HCT116 (cell line): ENCODE measurements at regions not wholly inside any gene's neighbourhood (a gene's known extent, or its start where the extent isn't known, plus 50 kb on each side); places are given as distances from the start of the nearest gene placed in this dataset.

Experiments
- ATAC-seq: fragments of 200-7000 bp; cut with Tn5 transposase; 2 replicates; pipeline ENCODE4 v1.9.1; 2020; ENCODE audit warnings: mild to moderate bottlenecking, moderate library complexity
- BruUV-seq: library from RNA; stranded (reverse); fragments of 400-500 nt; replicated peaks from 2 replicates; lab custom pipeline; 2021; lab: Mats Ljungman, UMichigan
- CTCF ChIA-PET: fragments of 300-600 bp; sonication (Branson Sonifier 250); formaldehyde crosslinking; loops from one replicate; lab custom pipeline; 2021; ENCODE audit warnings: antibody characterized with exemption; lab: Charles Lee
- POLR2A ChIA-PET: fragments of 300-600, 350-600 bp; sonication (Branson Sonifier 250); formaldehyde crosslinking; loops from one replicate; lab custom pipeline; 2021; ENCODE audit warnings: antibody characterized with exemption; lab: Charles Lee
- RAD21 ChIA-PET, 2 experiments: fragments of 300-600 bp; sonication (Branson Sonifier 250); formaldehyde crosslinking; loops; one replicate each; lab custom pipeline; 2023; ENCODE audit warnings: low total read pairs in 2 of 2; ENCODE audit not compliant: uncharacterized antibody in 2 of 2, unreplicated experiment in 2 of 2, low non-redundant PET in 1 of 2; lab: Charles Lee
- DNase-seq: peaks from one replicate; pipeline ENCODE4 v3.0.0-alpha.2; 2010; ENCODE audit warnings: low read depth, low spot score
- H2AFZ ChIP-seq: fragments of 200-600 bp; shearing (Covaris generic), sonication (generic); 2 replicates; pipeline ENCODE4 v1.6.1; 2017; ENCODE audit warnings: low read depth, mixed run types, mixed read lengths, antibody characterized with exemption, low read length; ENCODE audit not compliant: poor library complexity, severe bottlenecking
- H3K27ac ChIP-seq: 2 replicates; pipeline ENCODE4 v1.5.1; 2012; ENCODE audit warnings: low read depth, low read length
- H3K27me3 ChIP-seq: fragments of 200-600 bp; sonication (generic); 2 replicates; pipeline ENCODE4 v1.6.1; 2016; ENCODE audit warnings: mixed run types, low read length, mixed read lengths; ENCODE audit not compliant: insufficient read depth
- H3K36me3 ChIP-seq, 2 experiments: fragments of 200-500 bp in 1 of 2; fragments of 200-600 bp in 1 of 2; sonication (Bioruptor generic) in 1 of 2; sonication (generic) in 1 of 2; 2 replicates each; pipeline versions ENCODE4 v1.5.1 to v1.6.1; 2014 to 2016; ENCODE audit warnings: low read length in 2 of 2, inconsistent platforms in 1 of 2, mixed read lengths in 1 of 2, mixed run types in 1 of 2; ENCODE audit not compliant: insufficient read depth in 2 of 2, control insufficient read depth in 1 of 2
- H3K4me1 ChIP-seq, 2 experiments: fragments of 200-600 bp in 1 of 2; sonication (generic) in 1 of 2; 2 replicates each; pipeline versions ENCODE4 v1.5.1 to v1.6.1; 2012 to 2017; ENCODE audit warnings: low read length in 2 of 2, inconsistent platforms in 1 of 2, mild to moderate bottlenecking in 1 of 2, mixed read lengths in 1 of 2, mixed run types in 1 of 2, moderate library complexity in 1 of 2; ENCODE audit not compliant: insufficient read depth in 2 of 2, control insufficient read depth in 1 of 2
- H3K4me2 ChIP-seq: fragments of 200-600 bp; sonication (generic); 2 replicates; pipeline ENCODE4 v1.6.1; 2017; ENCODE audit warnings: mixed run types, low read length, mixed read lengths
- H3K4me3 ChIP-seq, 2 experiments: fragments of 200-600 bp in 1 of 2; sonication (generic) in 1 of 2; replicated peaks in 1 of 2; 2 replicates each; pipeline ENCODE4 v1.5.1; 2011 to 2016; ENCODE audit warnings: low read length in 2 of 2, control low read depth in 1 of 2, low read depth in 1 of 2, mild to moderate bottlenecking in 1 of 2, mixed read lengths in 1 of 2, mixed run types in 1 of 2
- H3K79me2 ChIP-seq: fragments of 200-600 bp; sonication (generic); 2 replicates; pipeline ENCODE4 v1.6.1; 2017; ENCODE audit warnings: mild to moderate bottlenecking, mixed run types, low read length, moderate library complexity, mixed read lengths; ENCODE audit not compliant: insufficient read depth
- H3K9ac ChIP-seq: fragments of 200-600 bp; sonication (generic); 2 replicates; pipeline ENCODE4 v1.6.1; 2016; ENCODE audit warnings: low read length, mixed read lengths
- H3K9me2 ChIP-seq: fragments of 200-600 bp; sonication (generic), shearing (Covaris generic); 2 replicates; pipeline ENCODE4 v1.6.1; 2017; ENCODE audit warnings: mixed run types, mild to moderate bottlenecking, moderate library complexity; ENCODE audit not compliant: insufficient read depth
- H3K9me3 ChIP-seq, 2 experiments: fragments of 200-500 bp in 1 of 2; fragments of 200-600 bp in 1 of 2; sonication (Bioruptor generic) in 1 of 2; sonication (generic) in 1 of 2; 2 replicates each; pipeline ENCODE4 v1.6.1; 2014 to 2017; ENCODE audit warnings: low read length in 2 of 2, mixed read lengths in 2 of 2, inconsistent platforms in 1 of 2, low read depth in 1 of 2, mild to moderate bottlenecking in 1 of 2, mixed run types in 1 of 2, moderate library complexity in 1 of 2; ENCODE audit not compliant: control insufficient read depth in 1 of 2, insufficient read depth in 1 of 2
- H4K20me1 ChIP-seq: fragments of 200-600 bp; sonication (generic), shearing (Covaris generic); 2 replicates; pipeline ENCODE4 v1.6.1; 2017; ENCODE audit warnings: mixed run types, mild to moderate bottlenecking, moderate library complexity; ENCODE audit not compliant: insufficient read depth
- CBX3 ChIP-seq: IDR thresholded peaks from 2 replicates; pipeline ENCODE4 v1.6.1; 2012; ENCODE audit warnings: low read depth
- EZH2 ChIP-seq: fragments of 200-600 bp; sonication (generic); IDR thresholded peaks from 2 replicates; pipeline ENCODE4 v1.6.1; 2017; ENCODE audit warnings: antibody characterized with exemption, mixed run types
- EZH2phosphoT487 ChIP-seq: fragments of 200-600 bp; IDR thresholded peaks from 2 replicates; pipeline ENCODE4 v1.6.1; 2018; ENCODE audit warnings: antibody characterized with exemption, borderline replicate concordance
- JUND ChIP-seq: IDR thresholded peaks from 2 replicates; pipeline ENCODE4 v1.6.1; 2012
- POLR2A ChIP-seq: IDR thresholded peaks from 2 replicates; pipeline ENCODE4 v1.7.0; 2011; ENCODE audit warnings: borderline replicate concordance; ENCODE audit not compliant: insufficient read depth, insufficient read length; ENCODE audit errors: extremely low read depth
- RAD21 ChIP-seq: IDR thresholded peaks from 2 replicates; pipeline ENCODE4 v1.6.1; 2012; ENCODE audit warnings: low read depth, mild to moderate bottlenecking
- SIN3A ChIP-seq: IDR thresholded peaks from 2 replicates; pipeline ENCODE4 v1.6.1; 2012; ENCODE audit warnings: low read depth
- SP1 ChIP-seq: IDR thresholded peaks from 2 replicates; pipeline ENCODE4 v1.6.1; 2012; ENCODE audit warnings: low read depth
- TCF7L2 ChIP-seq: IDR thresholded peaks from 2 replicates; pipeline ENCODE4 v1.7.0; 2011; ENCODE audit warnings: borderline replicate concordance, inconsistent platforms; ENCODE audit not compliant: insufficient read depth, insufficient read length; ENCODE audit errors: extremely low read depth
- YY1 ChIP-seq: IDR thresholded peaks from 2 replicates; pipeline ENCODE4 v1.6.1; 2011; ENCODE audit warnings: low read length, low read depth, moderate library complexity, mild to moderate bottlenecking; ENCODE audit not compliant: insufficient replicate concordance; ENCODE audit errors: extremely low read depth
- ZFX ChIP-seq: fragments of 450-650 bp; IDR thresholded peaks from 2 replicates; pipeline ENCODE4 v1.6.1; 2017
- intact Hi-C: fragments of 100-400 bp; cut with micrococcal nuclease; formaldehyde crosslinking; loops from 2 replicates; pipeline ENCODE4 v1.10.0; 2022
- TF ChIP-seq, protein P1 (sequence below): IDR thresholded peaks from 2 replicates; pipeline ENCODE4 v1.6.1; 2012
- TF ChIP-seq, protein P2 (sequence below): IDR thresholded peaks from 2 replicates; pipeline ENCODE4 v1.6.1; 2012; ENCODE audit warnings: low read depth

GRCh38 chr12:78671295-78671694, 193.3 kb upstream of the SYT1 start (continued):
- TF ChIP-seq, protein P1, sequence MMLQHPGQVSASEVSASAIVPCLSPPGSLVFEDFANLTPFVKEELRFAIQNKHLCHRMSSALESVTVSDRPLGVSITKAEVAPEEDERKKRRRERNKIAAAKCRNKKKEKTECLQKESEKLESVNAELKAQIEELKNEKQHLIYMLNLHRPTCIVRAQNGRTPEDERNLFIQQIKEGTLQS: no peak
- TF ChIP-seq, protein P2, sequence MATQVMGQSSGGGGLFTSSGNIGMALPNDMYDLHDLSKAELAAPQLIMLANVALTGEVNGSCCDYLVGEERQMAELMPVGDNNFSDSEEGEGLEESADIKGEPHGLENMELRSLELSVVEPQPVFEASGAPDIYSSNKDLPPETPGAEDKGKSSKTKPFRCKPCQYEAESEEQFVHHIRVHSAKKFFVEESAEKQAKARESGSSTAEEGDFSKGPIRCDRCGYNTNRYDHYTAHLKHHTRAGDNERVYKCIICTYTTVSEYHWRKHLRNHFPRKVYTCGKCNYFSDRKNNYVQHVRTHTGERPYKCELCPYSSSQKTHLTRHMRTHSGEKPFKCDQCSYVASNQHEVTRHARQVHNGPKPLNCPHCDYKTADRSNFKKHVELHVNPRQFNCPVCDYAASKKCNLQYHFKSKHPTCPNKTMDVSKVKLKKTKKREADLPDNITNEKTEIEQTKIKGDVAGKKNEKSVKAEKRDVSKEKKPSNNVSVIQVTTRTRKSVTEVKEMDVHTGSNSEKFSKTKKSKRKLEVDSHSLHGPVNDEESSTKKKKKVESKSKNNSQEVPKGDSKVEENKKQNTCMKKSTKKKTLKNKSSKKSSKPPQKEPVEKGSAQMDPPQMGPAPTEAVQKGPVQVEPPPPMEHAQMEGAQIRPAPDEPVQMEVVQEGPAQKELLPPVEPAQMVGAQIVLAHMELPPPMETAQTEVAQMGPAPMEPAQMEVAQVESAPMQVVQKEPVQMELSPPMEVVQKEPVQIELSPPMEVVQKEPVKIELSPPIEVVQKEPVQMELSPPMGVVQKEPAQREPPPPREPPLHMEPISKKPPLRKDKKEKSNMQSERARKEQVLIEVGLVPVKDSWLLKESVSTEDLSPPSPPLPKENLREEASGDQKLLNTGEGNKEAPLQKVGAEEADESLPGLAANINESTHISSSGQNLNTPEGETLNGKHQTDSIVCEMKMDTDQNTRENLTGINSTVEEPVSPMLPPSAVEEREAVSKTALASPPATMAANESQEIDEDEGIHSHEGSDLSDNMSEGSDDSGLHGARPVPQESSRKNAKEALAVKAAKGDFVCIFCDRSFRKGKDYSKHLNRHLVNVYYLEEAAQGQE: no peak
- TF ChIP-seq JUND (no peak), SIN3A (no peak), CBX3 (no peak), RAD21 (no peak)

- H3K27ac ChIP-seq: no peak overlapping the region
- BruUV-seq: no TSS peak
- ChIA-PET POLR2A (no interaction called here), CTCF (interaction anchor here (1.3 kb wide), 1 partner anchor 9 kb away, joined by 4 read pairs; no protein-coding TSS in a partner anchor), RAD21 (no interaction called here)
- DNase-seq (no peak), ATAC-seq (no peak)
- TF ChIP-seq TCF7L2 (no peak), EZH2phosphoT487 (no peak), SIN3A (no peak), SP1 (no peak), POLR2A (no peak), EZH2 (no peak), ZFX (no peak), YY1 (no peak)
- H3K9me3 ChIP-seq: no peaks in the 10 kb centered on the region
- no peaks in the 10 kb centered on the region for H3K9me2 ChIP-seq
- H3K27me3 ChIP-seq: no peaks in the 10 kb centered on the region
- no peaks in the 10 kb centered on the region for H3K4me1 ChIP-seq
- intact Hi-C loops: no loop called here
- no peak overlapping the region for H3K4me2 ChIP-seq
- no peak overlapping the region for H3K9ac ChIP-seq
- H3K4me3 ChIP-seq: no peak overlapping the region
- no peak overlapping the region for H2AFZ ChIP-seq
- no peaks in the 10 kb centered on the region for H3K79me2 ChIP-seq
- H4K20me1 ChIP-seq: no peaks in the 10 kb centered on the region
- no peaks in the 10 kb centered on the region for H3K36me3 ChIP-seq
These were observed 192.5 kb upstream of the SYT1 start for GRCh38 chr12:78672033-78672432.
